Keratinocyte (primary cell): ENCODE measurements at regions not wholly inside any gene's neighbourhood (a gene's known extent, or its start where the extent isn't known, plus 50 kb on each side); places are given as distances from the start of the nearest gene placed in this dataset.

Experiments used
- DNase-seq: peaks from one replicate; pipeline ENCODE4 v3.0.0-alpha.2; 2011; ENCODE audit warnings: low read depth, missing footprints, low spot score
- FAIRE-seq: peaks from 2 replicates; lab custom pipeline; 2011; peaks lifted over from hg19 to GRCh38; lab: Jason Lieb, UNC
- H2AFZ ChIP-seq: 2 replicates; pipeline ENCODE4 v1.6.0; 2012; ENCODE audit warnings: low read length, control low read depth, inconsistent platforms; ENCODE audit not compliant: control insufficient read depth
- H3K27ac ChIP-seq: 2 replicates; pipeline ENCODE4 v1.5.1; 2011; ENCODE audit warnings: low read length; ENCODE audit not compliant: control insufficient read depth, insufficient read depth
- H3K27me3 ChIP-seq: 3 replicates; pipeline ENCODE4 v1.6.0; 2011; ENCODE audit warnings: low read length; ENCODE audit not compliant: control insufficient read depth, insufficient read depth; ENCODE audit errors: extremely low read depth
- H3K36me3 ChIP-seq, 2 experiments: 2 replicates in 1 of 2; 3 replicates in 1 of 2; pipeline ENCODE4 v1.5.1; 2011; ENCODE audit warnings: low read length in 2 of 2, mild to moderate bottlenecking in 1 of 2; ENCODE audit not compliant: control insufficient read depth in 2 of 2, insufficient read depth in 2 of 2; ENCODE audit errors: extremely low read depth in 1 of 2
- H3K4me1 ChIP-seq: 3 replicates; pipeline ENCODE4 v1.5.1; 2011; ENCODE audit warnings: low read length; ENCODE audit not compliant: control insufficient read depth, insufficient read depth; ENCODE audit errors: extremely low read depth
- H3K4me2 ChIP-seq: 3 replicates; pipeline ENCODE4 v1.6.0; 2011; ENCODE audit warnings: low read depth, low read length; ENCODE audit not compliant: control insufficient read depth, insufficient read depth; ENCODE audit errors: extremely low read depth
- H3K4me3 ChIP-seq, 3 experiments: fragments of 200-600 bp in 1 of 3; sonication (generic) in 1 of 3; 2 replicates in 2 of 3; 3 replicates in 1 of 3; pipeline ENCODE4 v1.5.1; 2011 to 2016; ENCODE audit warnings: low read length in 3 of 3, mild to moderate bottlenecking in 3 of 3, control low read depth in 2 of 3, inconsistent platforms in 1 of 3, low read depth in 1 of 3, mixed read lengths in 1 of 3, mixed run types in 1 of 3, moderate library complexity in 1 of 3; ENCODE audit not compliant: control insufficient read depth in 2 of 3, insufficient read depth in 2 of 3; ENCODE audit errors: extremely low read depth in 1 of 3
- H3K79me2 ChIP-seq: 2 replicates; pipeline ENCODE4 v1.6.0; 2012; ENCODE audit warnings: low read length; ENCODE audit not compliant: control insufficient read depth, insufficient read depth
- H3K9ac ChIP-seq: 3 replicates; pipeline ENCODE4 v1.6.0; 2011; ENCODE audit warnings: low read length; ENCODE audit not compliant: control insufficient read depth, insufficient read depth; ENCODE audit errors: extremely low read depth
- H3K9me1 ChIP-seq: 3 replicates; pipeline ENCODE4 v1.6.0; 2011; ENCODE audit warnings: low read length; ENCODE audit not compliant: control insufficient read depth, insufficient read depth; ENCODE audit errors: extremely low read depth
- H3K9me3 ChIP-seq: 2 replicates; pipeline ENCODE4 v1.5.1; 2012; ENCODE audit warnings: low read depth, low read length; ENCODE audit not compliant: control insufficient read depth
- H4K20me1 ChIP-seq: 3 replicates; pipeline ENCODE4 v1.6.0; 2011; ENCODE audit warnings: low read length; ENCODE audit not compliant: control insufficient read depth, insufficient read depth; ENCODE audit errors: extremely low read depth
- CTCF ChIP-seq, 3 experiments: IDR thresholded peaks in 1 of 3; conservative IDR thresholded peaks in 1 of 3; optimal IDR thresholded peaks in 1 of 3; 2 replicates in 2 of 3; 3 replicates in 1 of 3; pipeline versions ENCODE3 to v1.5.1; 2011; ENCODE audit warnings: low read length in 3 of 3, mild to moderate bottlenecking in 3 of 3, moderate library complexity in 2 of 3, control low read depth in 1 of 3, inconsistent platforms in 1 of 3; ENCODE audit not compliant: insufficient read depth in 2 of 3; ENCODE audit errors: extremely low read depth in 1 of 3
- EZH2 ChIP-seq: IDR thresholded peaks from one replicate; pipeline ENCODE4 v1.6.1; 2012; ENCODE audit warnings: inconsistent platforms, mild to moderate bottlenecking, low read length, moderate library complexity
- dilution Hi-C: fragments of 300-500 bp; cut with MboI; formaldehyde crosslinking; loops from one replicate; pipeline ENCODE4 v1.7.0; 2020; ENCODE audit warnings: low sequenced_read_pairs; ENCODE audit not compliant: extremely low pct_ligation_motif_present
- small RNA-seq, 3 experiments: library from RNA; depleted of rRNA; stranded (forward); fragments of <200 nt; gene quantifications; one replicate each; pipeline ENCODE3, GENCODE V24; 2012; ENCODE audit warnings: low read depth in 3 of 3, low replicate concordance in 1 of 3; ENCODE audit not compliant: insufficient read length in 3 of 3

GRCh38 chr1:22399421-22400091 is 52.1 kb upstream of the ZBTB40 start:
- Histone ChIP-seq H4K20me1 (no peaks in the 10 kb centered on the region), H3K9me1 (no peaks in the 10 kb centered on the region), H3K4me3 (no peak overlapping the region), H3K4me2 (no peak overlapping the region), H3K27me3 (peaks cover 11% of the 10 kb centered on the region), H2AFZ (no peak overlapping the region), H3K4me1 (no peaks in the 10 kb centered on the region), H3K9ac (no peak overlapping the region), H3K27ac (no peak overlapping the region), H3K36me3 (no peaks in the 10 kb centered on the region), H3K79me2 (no peaks in the 10 kb centered on the region), H3K9me3 (no peaks in the 10 kb centered on the region)
- dilution Hi-C loops, result loop anchor here (25.0 kb wide), 1 partner anchor 237 kb away; no protein-coding TSS in a partner anchor
- DNase-seq (no peak), FAIRE-seq (no peak)
- no peak for TF ChIP-seq EZH2
- no peak for TF ChIP-seq CTCF (optimal IDR thresholded peaks at IDR 0.05 in 1 of 3, IDR thresholded peaks at IDR 0.05 in 1 of 3, conservative IDR thresholded peaks at IDR 0.05 in 1 of 3; ENCODE audit: extremely low read depth in 1 of 3, insufficient read depth in 2 of 3, low read length in 3 of 3)

Small RNA genes in the stretch of these regions (small RNA-seq; reads per million reads assigned to genes)
- 0 reads per million in 3 experiments for gene MIR4418
